Urothelium cell line (cell line): ENCODE measurements at regions not wholly inside any gene's neighbourhood (a gene's known extent, or its start where the extent isn't known, plus 50 kb on each side); places are given as distances from the start of the nearest gene placed in this dataset.
A peak's percentile ranks its signal among the peaks of the same experiment; 100 is the strongest.
"Not testable (repeated sequence)": the region's sequence is repeated elsewhere in the genome, so short reads cannot be mapped to it uniquely, and the experiment has no call there.

ENCODE experiments used
- DNase-seq: peaks from one replicate; pipeline ENCODE4 v3.0.0; 2011; ENCODE audit warnings: low spot score, mixed read lengths
- FAIRE-seq: peaks from 2 replicates; lab custom pipeline; 2011; peaks lifted over from hg19 to GRCh38; lab: Jason Lieb, UNC

- FAIRE-seq (no peak), DNase-seq (no peak)
These were observed 115.3 kb downstream of the LTN1 start for GRCh38 chr21:28877318-28877884.

DNA sequence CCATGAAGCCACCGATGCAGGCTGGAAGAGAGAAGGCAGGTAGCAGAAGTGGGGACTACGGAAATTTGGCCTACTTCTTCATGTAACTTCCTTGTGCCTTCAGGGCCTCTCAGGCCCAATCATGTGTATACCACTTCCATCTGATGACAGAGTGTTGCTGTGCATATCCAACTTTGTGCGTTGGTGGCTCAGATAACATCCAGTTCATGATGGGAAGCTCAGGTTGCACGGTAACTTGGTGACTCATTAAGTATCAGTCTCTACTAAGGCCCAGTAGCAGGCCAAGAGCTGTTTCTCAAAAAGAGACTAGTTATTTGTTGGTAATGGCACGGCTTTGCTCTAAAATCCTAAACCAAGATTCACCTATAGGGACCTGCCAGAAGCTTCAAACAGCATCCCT is 117.6 kb downstream of the LTN1 start:
- FAIRE-seq, result no peak
- DNase-seq, result no peak

- DNase-seq, result no peak
- no peak for FAIRE-seq
These were observed 120.5 kb downstream of the LTN1 start for GRCh38 chr21:28872218-28872617.

DNA sequence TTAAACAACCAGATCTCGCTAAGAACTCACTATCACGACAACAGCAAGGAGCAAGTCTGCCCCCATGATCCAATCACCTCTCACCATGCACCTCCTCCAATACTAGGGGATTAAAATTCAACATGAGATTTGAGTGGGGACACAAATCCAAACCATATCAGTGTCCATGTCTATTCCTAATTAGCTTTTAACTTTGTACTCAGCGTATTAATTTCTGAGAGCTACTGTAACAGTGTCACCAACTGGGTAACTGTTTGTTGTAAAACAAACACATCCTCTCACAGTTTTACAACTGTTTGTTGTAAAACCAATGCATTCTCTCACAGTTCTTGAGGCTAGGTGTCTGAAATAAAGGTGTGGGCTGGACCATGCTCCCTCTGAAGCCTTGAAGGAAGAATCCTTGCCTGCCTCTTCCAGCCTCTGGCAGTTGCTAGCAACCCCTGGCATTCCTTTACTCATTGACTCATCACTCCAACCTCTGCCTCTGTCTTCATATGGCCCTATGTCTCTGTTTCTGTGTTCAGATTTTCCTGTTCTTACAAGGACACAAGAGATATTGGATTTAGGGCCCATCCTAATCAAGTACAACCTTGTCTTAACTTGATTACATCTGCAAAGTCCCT is 121.2 kb downstream of the LTN1 start:
- FAIRE-seq, result peak; percentile 9
- DNase-seq, result no peak

DNA sequence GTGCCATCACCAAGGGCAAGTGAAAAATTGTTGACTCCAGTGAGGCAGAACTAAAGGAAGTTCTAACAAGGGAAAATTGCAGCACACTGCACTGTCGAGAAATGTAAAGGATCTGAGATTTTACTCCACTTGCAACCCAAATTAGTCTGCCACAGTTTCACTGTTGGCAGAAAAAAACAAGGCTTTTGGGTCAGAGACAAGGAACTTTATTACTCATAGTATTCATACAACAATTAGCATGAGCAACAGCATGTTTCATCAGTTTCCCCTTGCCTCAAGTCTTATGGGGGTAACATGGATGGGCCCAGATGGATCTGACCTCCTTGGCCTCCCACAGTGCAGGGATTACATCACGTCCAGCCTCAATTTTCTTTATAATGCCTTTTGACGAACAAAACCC is 125.3 kb downstream of the LTN1 start:
- DNase-seq (no peak), FAIRE-seq (no peak)

GRCh38 chr21:28865488-28866186 is 127.0 kb downstream of the LTN1 start:
- FAIRE-seq (no peak), DNase-seq (no peak)

DNA sequence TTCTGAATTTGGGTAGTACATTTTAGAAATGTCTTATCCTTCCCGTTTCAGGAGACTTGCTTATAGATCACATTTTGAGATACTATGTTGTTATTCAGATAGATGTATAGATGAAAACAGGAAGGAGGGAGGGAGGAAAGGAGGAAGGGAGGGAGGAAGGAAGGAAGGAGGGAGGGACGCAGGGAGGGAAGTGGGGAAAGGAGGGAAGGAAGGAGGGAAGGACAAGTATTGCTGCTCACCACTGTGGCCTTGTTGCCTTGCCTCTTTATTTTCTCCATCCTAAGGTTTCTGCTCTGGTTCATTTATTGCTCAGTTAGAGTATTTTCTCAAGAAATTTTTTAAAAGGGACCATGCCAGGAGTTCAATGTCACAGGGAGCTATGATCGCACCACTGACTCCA is 134.3 kb downstream of the LTN1 start:
- DNase-seq (no peak), FAIRE-seq (no peak)

GRCh38 chr21:28857752-28858151 is 134.9 kb downstream of the LTN1 start:
- DNase-seq (no peak), FAIRE-seq (no peak)

GRCh38 chr21:28856588-28857250 is 136.0 kb downstream of the LTN1 start:
- FAIRE-seq, result no peak
- no peak for DNase-seq

DNA sequence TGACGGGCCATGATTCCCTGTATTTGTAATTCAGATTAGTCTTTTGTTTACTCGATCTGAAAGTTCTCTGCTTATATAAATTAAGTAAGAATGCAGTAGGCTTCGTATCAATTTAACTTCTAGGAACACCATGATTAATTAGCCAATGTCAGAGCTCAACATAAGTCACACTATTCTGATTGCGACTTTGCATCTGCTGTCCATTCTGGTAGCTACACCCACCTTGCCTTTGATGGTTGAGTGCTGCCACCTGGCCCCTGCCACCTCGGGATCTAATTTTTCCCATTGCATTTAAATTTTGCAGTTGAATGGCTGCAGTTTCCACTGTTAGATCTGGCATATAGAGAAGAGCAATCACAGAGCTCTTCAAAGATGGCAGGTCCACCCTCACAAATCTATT is 140.0 kb downstream of the LTN1 start:
- DNase-seq (no peak), FAIRE-seq (no peak)

- peak; percentile 70 for FAIRE-seq
- DNase-seq, result no peak
These were observed 141.0 kb downstream of the LTN1 start for GRCh38 chr21:28851645-28852044.

DNA sequence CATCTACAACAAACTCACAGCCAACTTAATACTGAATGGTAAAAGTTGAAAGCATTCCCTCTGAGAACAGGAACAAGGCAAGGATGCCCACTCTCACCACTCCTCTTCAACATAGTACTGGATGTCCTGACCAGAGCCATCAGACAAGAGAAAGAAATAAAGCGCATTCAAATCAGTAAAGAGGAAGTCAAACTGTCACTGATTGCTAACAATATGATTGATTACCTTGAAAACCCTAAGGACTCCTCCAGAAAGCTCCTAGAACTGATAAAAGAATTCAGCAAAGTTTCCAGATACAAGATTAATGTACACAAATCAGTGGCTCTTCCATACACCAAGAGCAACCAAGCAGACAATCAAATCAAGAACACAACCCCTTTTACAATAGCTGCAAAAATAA is 153.4 kb downstream of the LTN1 start:
- not testable (repeated sequence) for FAIRE-seq

DNA sequence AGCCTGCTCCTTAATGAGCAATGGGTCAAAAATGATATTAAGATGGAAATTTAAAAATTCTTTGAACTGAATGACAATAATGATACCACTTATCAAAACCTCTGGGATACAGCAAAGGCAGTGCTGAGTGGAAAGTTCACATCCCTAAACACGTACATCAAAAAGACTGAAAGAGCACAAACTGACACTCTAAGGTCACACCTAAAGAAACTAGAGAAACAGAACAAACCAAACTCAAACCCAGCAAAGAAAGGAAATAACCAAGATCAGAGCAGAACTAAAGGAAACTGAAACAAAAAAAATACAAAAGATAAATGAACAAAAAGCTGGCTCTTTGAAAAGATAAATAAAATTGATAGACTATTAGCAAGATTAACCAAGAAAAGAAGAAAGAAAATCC is 155.3 kb downstream of the LTN1 start:
- not testable (repeated sequence) for FAIRE-seq

More for the DNA sequence above, 153.4 kb downstream of the LTN1 start:
- not testable (repeated sequence) for DNase-seq

GRCh38 chr21:28836588-28836987 is 156.1 kb downstream of the LTN1 start:
- not testable (repeated sequence) for DNase-seq, FAIRE-seq

More for the DNA sequence above, 155.3 kb downstream of the LTN1 start:
- DNase-seq, result not testable (repeated sequence)

- FAIRE-seq, result no peak
These were observed 158.1 kb downstream of the LTN1 start for GRCh38 chr21:28834335-28835238.

GRCh38 chr21:28833609-28834008 is 159.1 kb downstream of the LTN1 start:
- DNase-seq (no peak), FAIRE-seq (no peak)

More at GRCh38 chr21:28834335-28835238, 158.1 kb downstream of the LTN1 start:
- DNase-seq, result no peak

- peak; percentile 31 for DNase-seq
- FAIRE-seq, result no peak
These were observed 159.5 kb downstream of the LTN1 start for GRCh38 chr21:28833182-28833581.

DNA sequence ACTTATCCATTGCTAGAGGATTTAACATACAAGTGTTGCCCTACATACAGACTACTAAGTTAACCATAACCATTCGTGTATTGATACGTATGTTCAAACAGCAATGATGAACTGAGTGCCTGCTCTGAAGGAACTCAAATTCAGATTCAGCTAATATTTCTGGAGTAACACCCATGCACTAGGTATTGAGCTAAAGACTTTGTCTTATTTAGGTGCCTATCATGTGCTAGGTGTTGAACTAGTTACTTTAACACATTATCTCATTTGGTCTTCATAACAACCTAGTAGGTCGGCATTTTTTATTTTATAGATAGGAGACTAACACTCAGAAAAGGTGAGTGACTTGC is 160.0 kb downstream of the LTN1 start:
- no peak for DNase-seq
- FAIRE-seq, result peak; percentile 58

DNA sequence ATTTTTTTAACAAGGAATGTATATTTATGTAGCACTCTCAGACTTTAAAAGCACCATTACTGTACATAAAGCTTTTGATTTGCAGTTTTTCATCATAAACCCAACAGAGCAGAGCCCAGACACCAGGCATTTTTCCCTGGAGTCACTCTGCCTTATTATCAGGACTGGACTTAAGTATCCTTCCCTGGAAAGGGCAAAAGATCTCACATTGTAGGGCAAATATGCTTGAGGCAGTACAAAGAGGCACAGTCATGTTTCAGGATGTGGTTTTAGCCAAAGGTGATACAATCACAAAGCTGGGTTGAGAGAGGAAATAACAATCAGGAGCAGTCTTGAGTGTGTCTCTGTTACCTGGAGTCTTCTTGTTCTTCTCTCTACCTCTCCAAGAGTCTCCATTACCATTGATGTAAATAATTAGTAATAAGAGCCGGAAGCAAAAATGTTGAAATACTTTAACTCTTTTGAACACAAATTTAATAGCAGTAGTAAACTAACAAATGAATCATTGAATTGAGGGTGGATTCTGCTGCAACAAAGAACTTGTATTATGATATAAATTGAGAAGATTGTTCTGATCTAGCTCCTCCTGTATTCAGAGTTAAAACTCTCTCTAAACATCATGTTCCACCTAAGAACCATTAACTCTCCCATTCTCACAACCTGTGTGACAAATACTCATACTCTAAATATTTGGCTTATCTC is 160.5 kb downstream of the LTN1 start:
- peak; percentile 68 for DNase-seq

GRCh38 chr21:28828981-28829380 is 163.7 kb downstream of the LTN1 start:
- no peak for DNase-seq
- no peak for FAIRE-seq

More for the DNA sequence above, 160.5 kb downstream of the LTN1 start:
- no peak for FAIRE-seq
